ENCODE measurements at regions not wholly inside any gene's neighbourhood (a gene's known extent, or its start where the extent isn't known, plus 50 kb on each side); places are given as distances from the start of the nearest gene placed in this dataset.
"Not testable (repeated sequence)": the region's sequence is repeated elsewhere in the genome, so short reads cannot be mapped to it uniquely, and the experiment has no call there.

DNA sequence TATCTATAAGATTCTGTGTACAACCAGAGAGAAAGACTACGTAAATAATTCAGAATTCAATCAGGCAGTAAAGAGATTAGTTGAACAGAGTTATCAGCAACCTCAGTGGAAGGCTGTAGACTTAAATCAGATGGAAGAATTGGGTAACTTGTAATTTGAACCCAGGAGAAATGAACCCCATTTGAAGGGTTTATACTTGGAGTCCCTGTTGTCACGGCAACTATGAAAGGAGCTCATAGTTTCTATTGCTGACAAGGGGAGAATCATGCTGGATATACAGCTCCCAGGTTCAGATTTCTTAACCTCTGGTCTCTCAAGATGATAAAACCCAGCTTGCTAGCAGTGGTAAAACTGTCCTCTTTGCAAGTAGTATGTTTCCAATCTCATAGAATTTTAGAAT lies 54.4 kb upstream of the BMP4 start:
- DNase-seq (ENCODE audit: low read depth) = peak; percentile 29

DNA sequence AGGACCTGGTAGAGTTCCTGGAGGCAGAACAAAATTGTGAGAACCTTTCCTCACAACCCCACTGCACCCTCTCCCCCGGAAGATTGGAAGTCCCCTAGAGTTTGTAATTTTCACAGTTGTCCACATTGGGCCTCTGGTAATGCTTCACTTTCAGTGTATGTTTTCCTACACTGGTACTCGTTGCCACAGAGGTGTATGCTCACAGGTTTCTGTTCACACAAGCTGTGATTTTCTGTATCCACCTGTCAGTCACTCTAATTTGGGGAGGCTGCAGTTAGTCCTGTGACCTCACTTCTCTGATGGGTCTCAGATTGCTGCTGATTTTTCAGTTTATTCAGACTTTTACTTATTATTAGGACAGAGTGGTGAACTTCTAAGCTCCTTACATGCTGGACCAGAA lies 66.4 kb upstream of the BMP4 start:
- DNase-seq (ENCODE audit: low read depth) = no peak

DNA sequence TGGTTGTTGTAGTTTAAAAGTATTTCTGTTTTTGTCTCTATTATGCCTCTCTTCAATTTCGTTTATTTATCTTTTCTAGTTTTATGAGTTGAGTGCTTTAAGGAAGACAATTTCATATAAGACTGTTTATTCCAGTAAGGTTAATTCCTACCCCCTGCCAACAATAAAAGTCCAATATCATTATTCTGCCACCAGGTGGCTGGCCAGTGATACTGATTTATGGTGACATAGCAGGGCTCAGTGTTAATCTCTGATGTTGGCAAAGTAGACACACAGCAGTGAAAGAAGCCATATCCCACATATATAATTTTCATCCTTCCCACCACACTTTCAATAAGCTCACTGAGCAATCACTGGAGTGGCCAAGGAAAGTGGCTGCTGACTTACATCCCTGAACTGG lies 69.0 kb upstream of the BMP4 start:
- DNase-seq (ENCODE audit: low read depth) = peak; percentile 25

- peak; percentile 33 for DNase-seq (ENCODE audit: low read depth)
These were observed 70.0 kb upstream of the BMP4 start for GRCh38 chr14:54026671-54027070.

DNA sequence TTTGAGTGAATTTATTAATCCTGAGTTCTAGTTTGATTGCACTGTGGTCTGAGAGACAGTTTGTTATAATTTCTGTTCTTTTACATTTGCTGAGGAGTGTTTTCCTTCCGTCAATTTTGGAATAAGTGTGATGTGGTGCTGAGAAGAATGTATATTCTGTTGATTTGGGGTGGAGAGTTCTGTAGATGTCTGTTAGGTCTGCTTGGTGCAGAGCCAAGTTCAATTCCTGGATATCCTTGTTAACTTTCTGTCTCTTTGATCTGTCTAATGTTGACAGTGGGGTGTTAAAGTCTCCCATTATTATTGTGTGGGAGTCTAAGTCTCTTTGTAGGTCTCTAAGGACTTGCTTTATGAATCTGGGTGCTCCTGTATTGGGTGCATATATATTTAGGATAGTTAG lies 74.4 kb upstream of the BMP4 start:
- DNase-seq (ENCODE audit: low read depth) = not testable (repeated sequence)

GRCh38 chr14:54033285-54033684 lies 76.7 kb upstream of the BMP4 start:
- DNase-seq (ENCODE audit: low read depth) = not testable (repeated sequence)

DNA sequence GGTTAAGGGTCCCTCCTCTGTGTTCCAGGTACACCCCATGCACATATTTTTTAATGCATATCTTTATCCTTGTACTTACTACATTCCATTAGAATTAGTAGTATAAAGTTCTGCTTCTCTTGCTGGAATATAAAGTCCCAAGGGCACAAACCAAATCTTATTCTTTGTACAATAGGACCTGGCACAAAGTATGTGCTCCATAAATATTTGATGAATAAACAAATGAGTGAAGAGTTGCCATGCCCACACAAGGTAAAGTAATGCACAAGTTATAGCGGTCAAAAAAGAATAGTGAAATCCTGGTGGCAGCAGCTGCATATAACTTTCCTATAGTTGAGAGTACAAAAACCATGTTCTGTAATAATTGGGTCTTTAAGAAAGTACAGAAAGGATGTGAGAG lies 82.1 kb upstream of the BMP4 start:
- DNase-seq (ENCODE audit: low read depth) = no peak

DNA sequence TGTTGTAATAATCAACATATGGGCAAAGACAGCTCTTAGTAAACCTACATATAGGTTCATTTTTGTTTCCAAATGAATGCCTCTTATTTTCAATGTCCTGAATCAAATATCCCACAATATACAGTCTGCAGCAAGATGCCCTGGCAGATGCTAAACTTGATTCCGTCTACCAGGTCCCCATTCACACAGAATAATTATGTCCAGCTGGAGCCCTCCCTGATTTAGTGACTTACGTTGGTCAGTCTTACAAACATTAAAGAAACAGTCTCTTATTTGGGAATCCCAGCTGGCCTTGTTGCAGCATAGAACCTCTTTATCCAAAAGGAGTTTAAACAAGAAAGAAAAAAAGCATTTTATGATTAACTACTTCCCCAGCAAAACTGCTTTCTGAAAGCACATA lies 82.7 kb upstream of the BMP4 start:
- DNase-seq (ENCODE audit: low read depth) = no peak

DNA sequence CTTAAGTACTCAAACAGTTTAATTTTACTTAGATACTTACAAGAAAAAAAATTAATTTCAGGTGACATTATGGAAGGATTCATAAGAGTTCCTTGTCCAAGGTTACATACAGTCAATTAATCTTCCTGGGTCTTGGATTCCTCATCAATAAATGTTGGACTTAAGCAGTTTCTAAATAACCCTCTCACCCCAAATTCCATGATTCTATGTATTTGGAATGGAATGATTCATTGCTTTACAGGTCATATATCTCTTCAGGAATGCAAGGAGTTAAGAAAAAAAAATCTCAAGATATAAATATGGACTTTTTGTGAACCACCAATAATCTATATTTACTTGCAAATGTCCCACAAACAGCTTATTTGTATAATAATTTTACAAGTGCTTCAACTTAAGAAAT lies 84.2 kb upstream of the BMP4 start:
- peak; percentile 29 for DNase-seq (ENCODE audit: low read depth)

DNA sequence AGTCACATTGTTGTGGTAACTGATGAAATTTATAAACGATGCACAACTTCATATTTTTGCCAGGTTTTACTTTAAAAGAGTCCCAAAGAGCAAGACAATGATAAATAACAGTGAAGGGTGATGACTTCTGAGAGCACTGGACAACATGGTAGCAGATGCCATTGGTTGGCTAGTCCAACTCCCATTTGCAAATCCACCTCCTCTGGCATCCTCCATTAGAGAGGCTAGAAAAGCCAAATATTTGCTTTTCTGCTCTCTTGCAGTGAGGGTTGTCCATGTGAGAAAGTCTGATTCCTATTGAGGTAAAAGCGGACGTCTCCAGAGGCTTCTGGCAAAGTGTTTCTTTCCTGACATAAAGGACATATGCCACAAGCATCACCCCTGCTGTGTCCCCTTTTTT lies 89.6 kb upstream of the BMP4 start:
- DNase-seq (ENCODE audit: low read depth) = no peak

GRCh38 chr14:54047645-54048308 lies 91.2 kb upstream of the BMP4 start:
- no peak for DNase-seq (ENCODE audit: low read depth)

DNA sequence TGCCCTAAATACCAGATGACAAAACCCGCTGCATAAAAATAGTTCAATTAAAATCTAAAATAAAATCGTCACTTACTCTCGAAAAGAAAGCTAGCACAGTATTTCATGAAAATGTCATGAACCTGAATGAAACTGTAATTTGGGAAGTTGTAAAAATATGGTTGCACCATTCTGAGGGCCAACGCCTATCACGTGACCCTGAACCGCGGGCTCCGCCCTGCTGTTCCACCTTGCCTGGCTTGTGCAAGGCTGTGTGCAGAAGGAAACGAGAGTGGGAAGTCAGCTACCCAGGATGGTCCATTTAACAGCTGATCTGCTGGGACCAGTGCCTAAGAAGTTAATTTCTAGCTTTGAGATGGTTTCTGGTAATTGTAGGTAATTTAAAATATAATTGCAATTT lies 91.7 kb upstream of the BMP4 start:
- DNase-seq (ENCODE audit: low read depth) = no peak

DNA sequence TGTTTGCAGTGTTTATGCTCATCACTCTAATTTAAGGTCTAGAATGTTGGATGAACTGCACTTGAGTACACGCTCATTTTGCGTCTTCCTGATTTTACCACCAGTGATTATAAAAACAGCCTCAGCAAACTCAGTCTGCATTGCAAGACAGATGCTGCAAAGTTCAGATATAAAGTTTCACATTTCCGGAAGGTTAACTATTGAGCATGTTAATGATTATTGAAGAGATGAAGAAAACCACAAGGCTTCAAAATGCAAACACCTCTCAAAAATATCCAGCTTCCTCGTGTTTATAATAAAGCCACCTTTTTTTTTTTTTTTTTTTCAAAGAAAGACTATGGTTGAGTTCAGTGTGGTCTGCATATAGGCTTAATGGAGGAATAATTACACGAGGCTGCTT lies 92.1 kb upstream of the BMP4 start:
- DNase-seq (ENCODE audit: low read depth) = no peak

DNA sequence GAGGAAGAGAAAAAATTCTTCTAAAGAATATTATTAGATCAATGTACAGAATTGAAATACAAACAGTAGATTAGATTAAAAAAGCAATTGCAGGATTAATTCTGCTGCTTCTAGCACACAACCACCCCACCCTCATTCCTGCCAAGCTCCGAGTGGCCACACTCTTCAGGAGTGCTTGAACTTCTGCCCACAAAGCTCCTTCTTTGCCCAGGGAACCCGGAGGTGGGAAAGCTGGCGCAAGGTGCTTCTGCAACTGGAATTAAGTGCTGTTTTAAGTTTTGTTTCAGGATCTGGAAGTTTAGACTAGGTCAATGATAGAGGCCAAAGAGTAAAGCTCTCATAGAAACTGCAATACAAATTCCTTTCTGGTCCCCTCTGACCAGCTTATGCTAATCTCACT lies 94.1 kb upstream of the BMP4 start:
- DNase-seq (ENCODE audit: low read depth) = no peak

GRCh38 chr14:54052696-54053385 lies 96.2 kb upstream of the BMP4 start:
- DNase-seq (ENCODE audit: low read depth) = no peak

GRCh38 chr14:54053386-54053745 lies 96.7 kb upstream of the BMP4 start:
- DNase-seq (ENCODE audit: low read depth) = no peak

GRCh38 chr14:54058505-54058904 lies 101.9 kb upstream of the BMP4 start:
- no peak for DNase-seq (ENCODE audit: low read depth)

DNA sequence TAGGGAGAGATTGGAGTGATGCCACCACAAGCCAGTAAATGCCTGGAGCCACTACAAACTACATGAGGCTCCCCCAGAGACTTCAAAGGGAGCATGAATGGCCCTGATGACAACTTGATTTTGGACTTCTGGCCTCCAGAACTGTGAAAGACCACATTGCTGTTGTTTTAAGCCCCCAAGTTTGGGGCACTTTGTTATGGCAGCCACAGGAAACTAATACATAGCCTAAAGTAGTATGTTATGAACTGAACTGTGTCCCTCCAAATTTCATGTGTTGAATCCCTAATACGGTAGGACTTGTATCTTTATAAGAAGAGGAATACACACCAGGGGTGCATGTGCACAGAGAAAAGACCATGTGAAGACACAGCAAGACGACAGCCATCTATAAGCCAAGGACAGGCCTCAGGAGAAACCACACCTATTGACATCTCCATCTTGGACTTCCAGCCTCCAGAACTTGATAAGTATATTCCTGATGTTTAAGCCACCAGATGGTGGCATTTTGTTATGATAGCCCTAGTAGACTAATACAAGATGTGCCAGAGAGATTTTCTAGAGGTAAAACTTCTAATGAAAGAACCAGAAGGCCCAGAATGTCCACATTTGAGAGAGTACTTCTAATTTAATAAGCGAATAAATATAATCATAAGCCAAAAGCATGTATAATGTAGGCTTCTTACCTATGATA lies 127.1 kb upstream of the BMP4 start:
- no peak for DNase-seq (ENCODE audit: low read depth)

- no peak for DNase-seq (ENCODE audit: low read depth)
These were observed 128.7 kb upstream of the BMP4 start for GRCh38 chr14:54085232-54085761.

DNA sequence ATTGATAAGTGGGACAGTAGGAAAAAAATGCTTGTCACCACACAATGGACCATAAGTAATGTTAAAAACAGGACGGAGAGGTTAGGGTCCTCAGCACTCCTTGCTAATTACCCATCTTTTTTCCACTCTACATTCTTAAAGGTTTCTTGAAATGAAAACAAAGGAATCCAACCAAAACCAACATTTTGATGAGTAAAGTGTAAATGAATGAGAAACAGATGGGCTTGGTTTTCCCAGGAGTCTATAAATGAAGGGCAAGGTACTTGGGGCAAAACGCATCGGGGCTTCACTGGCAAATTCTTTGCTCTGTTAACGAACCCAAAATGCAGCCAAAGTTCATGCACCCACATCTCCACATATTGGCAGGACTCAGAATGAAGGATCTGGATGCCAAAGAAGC lies 129.2 kb upstream of the BMP4 start:
- no peak for DNase-seq (ENCODE audit: low read depth)

- no peak for DNase-seq (ENCODE audit: low read depth)
These were observed 130.1 kb upstream of the BMP4 start for GRCh38 chr14:54086767-54087166.

DNA sequence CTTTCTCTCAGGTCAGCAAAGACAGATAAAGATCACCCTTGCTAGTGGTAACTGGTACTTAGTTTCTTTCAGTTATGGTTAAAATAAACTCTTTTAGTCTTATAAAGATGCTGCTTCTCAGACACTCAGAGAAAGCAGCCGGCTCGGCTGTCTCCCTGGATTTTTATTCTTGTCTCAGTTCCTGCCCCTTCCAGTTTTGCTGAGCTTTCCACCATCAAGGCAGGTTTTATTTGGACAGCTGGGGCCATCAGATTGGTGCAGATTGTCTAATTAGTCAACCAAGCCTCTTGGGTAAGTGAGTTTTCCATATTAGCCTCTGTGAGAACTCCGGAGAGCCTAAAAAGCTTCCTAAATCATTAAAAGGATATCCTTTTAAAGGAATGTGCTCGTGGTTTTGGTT lies 130.8 kb upstream of the BMP4 start:
- no peak for DNase-seq (ENCODE audit: low read depth)

DNA sequence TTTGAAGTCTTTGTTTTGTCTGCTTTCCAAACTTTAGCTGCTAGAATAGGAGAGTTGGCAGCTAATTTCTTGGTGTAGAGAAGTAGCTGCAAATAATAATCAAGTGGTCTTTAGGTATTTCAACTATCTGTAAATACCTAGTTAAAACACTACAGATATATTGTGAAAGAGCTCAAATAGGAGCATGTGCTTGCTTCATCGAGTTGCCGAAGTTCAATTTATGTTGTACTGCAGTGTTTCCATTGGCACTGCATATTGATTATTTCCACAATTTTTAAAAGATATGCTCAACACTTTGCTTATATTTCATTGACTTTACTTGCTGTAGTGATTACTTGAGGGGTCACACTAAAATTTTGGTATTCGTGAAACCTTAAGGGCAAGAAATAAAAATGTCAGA lies 131.6 kb upstream of the BMP4 start:
- DNase-seq (ENCODE audit: low read depth) = no peak
